22Rv1 (cell line): ENCODE measurements at regions not wholly inside any gene's neighbourhood (a gene's known extent, or its start where the extent isn't known, plus 50 kb on each side); places are given as distances from the start of the nearest gene placed in this dataset.

ENCODE experiments used
- H3K27ac ChIP-seq: fragments of 450-650 bp; 2 replicates; pipeline ENCODE4 v1.5.1; 2017
- CTCF ChIP-seq: fragments of 450-650 bp; IDR thresholded peaks from 2 replicates; pipeline ENCODE4 v1.5.1; 2017; ENCODE audit warnings: mild to moderate bottlenecking
- ZFX ChIP-seq: fragments of 450-650 bp; IDR thresholded peaks from 2 replicates; pipeline ENCODE4 v1.6.1; 2017; ENCODE audit warnings: antibody characterized with exemption, borderline replicate concordance

- no peak for TF ChIP-seq ZFX
- H3K27ac ChIP-seq = no peak overlapping the region
Observed at GRCh38 chr7:68550635-68551034, 1047.6 kb upstream of the AUTS2 start.

GRCh38 chr7:68556537-68556936 lies 1041.7 kb upstream of the AUTS2 start:
- TF ChIP-seq ZFX (no peak), CTCF (no peak)
- no peak overlapping the region for H3K27ac ChIP-seq

- H3K27ac ChIP-seq = no peak overlapping the region
- TF ChIP-seq CTCF = no peak
- TF ChIP-seq ZFX = no peak
Observed at GRCh38 chr7:68559518-68559917, 1038.8 kb upstream of the AUTS2 start.

GRCh38 chr7:68562323-68562899 lies 1035.9 kb upstream of the AUTS2 start:
- TF ChIP-seq CTCF (no peak), ZFX (no peak)
- H3K27ac ChIP-seq = no peak overlapping the region

- no peak for TF ChIP-seq ZFX
- no peak for TF ChIP-seq CTCF
- no peak overlapping the region for H3K27ac ChIP-seq
Observed at GRCh38 chr7:68564306-68565135, 1033.8 kb upstream of the AUTS2 start.

- TF ChIP-seq CTCF = no peak
- TF ChIP-seq ZFX = no peak
- no peak overlapping the region for H3K27ac ChIP-seq
Observed at GRCh38 chr7:68571286-68571685, 1027.0 kb upstream of the AUTS2 start.

GRCh38 chr7:68573271-68574005 lies 1024.8 kb upstream of the AUTS2 start:
- no peak overlapping the region for H3K27ac ChIP-seq
- no peak for TF ChIP-seq CTCF
- no peak for TF ChIP-seq ZFX
